OCI-LY1 (cell line): ENCODE measurements at regions not wholly inside any gene's neighbourhood (a gene's known extent, or its start where the extent isn't known, plus 50 kb on each side); places are given as distances from the start of the nearest gene placed in this dataset.

Source experiments
- EZH2 ChIP-seq: fragments of 200-600 bp; sonication (generic), shearing (Covaris generic); IDR thresholded peaks from 2 replicates; pipeline ENCODE4 v1.8.0; 2017; ENCODE audit warnings: borderline replicate concordance, mixed run types, mild to moderate bottlenecking, antibody characterized with exemption, low read length, moderate library complexity, mixed read lengths
- TF ChIP-seq, protein P1 (sequence below): fragments of 200-600 bp; sonication (generic), shearing (Covaris generic); IDR thresholded peaks from 2 replicates; pipeline ENCODE4 v1.5.1; 2017; ENCODE audit warnings: mild to moderate bottlenecking, antibody characterized with exemption, low read length, moderate library complexity, mixed read lengths

DNA sequence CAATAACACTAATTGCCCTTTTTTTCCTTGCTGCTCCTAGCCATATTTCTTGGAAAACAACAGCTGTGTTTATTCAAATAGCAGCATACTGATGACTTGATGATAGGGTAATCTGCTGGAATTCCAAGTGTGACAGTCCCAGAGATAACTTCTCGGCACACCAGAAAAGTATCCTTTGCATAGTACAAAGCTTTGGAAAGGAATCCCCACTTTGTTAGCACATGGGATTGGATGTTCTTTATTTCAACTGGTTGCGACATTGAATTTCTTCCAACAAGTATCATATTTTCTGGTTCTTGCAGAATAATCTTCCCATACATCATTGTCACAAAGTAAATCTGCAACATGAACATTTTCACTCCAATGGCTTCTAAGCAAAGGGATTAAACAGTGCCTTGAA, 445.8 kb upstream of the ACVR2A start:
- TF ChIP-seq, protein P1, sequence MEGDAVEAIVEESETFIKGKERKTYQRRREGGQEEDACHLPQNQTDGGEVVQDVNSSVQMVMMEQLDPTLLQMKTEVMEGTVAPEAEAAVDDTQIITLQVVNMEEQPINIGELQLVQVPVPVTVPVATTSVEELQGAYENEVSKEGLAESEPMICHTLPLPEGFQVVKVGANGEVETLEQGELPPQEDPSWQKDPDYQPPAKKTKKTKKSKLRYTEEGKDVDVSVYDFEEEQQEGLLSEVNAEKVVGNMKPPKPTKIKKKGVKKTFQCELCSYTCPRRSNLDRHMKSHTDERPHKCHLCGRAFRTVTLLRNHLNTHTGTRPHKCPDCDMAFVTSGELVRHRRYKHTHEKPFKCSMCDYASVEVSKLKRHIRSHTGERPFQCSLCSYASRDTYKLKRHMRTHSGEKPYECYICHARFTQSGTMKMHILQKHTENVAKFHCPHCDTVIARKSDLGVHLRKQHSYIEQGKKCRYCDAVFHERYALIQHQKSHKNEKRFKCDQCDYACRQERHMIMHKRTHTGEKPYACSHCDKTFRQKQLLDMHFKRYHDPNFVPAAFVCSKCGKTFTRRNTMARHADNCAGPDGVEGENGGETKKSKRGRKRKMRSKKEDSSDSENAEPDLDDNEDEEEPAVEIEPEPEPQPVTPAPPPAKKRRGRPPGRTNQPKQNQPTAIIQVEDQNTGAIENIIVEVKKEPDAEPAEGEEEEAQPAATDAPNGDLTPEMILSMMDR = no peak
- TF ChIP-seq EZH2 = no peak
